ENCODE measurements at regions not wholly inside any gene's neighbourhood (a gene's known extent, or its start where the extent isn't known, plus 50 kb on each side); places are given as distances from the start of the nearest gene placed in this dataset.

- DNase-seq (ENCODE audit: low read depth): no peak
- no peak overlapping the region for H3K4me3 ChIP-seq (ENCODE audit: low read length)
- TF ChIP-seq CTCF (conservative IDR thresholded peaks at IDR 0.05; ENCODE audit: low read depth, low read length): no peak
Measured at GRCh38 chr13:105820415-105820814, 715.0 kb downstream of the EFNB2 start.

DNA sequence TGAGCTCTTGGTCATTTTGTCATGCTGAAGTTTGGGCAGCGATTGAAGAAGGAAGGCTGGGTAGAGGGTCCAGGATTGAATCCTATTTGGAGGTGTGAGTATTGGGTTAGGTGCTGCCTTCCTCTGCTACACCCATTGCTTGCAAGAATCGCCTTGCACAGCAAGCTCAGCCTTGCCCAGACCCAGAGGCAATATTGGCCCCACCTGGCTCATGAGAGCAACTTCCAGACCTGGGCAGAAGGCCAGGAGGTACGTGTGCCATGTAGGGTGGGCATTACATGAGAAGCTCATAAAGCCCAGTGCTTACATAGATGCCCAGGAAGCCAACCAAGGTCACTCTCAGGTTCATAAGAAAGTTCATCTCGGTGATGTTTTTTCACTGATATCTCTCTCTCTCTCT is 718.0 kb downstream of the EFNB2 start:
- no peak for TF ChIP-seq CTCF (conservative IDR thresholded peaks at IDR 0.05; ENCODE audit: low read depth, low read length)
- DNase-seq (ENCODE audit: low read depth): no peak

GRCh38 chr13:105816994-105817393 is 718.5 kb downstream of the EFNB2 start:
- TF ChIP-seq CTCF (conservative IDR thresholded peaks at IDR 0.05; ENCODE audit: low read depth, low read length): no peak
- H3K4me3 ChIP-seq (ENCODE audit: low read length): no peak overlapping the region
- no peak for DNase-seq (ENCODE audit: low read depth)

More for the DNA sequence above, 718.0 kb downstream of the EFNB2 start:
- H3K4me3 ChIP-seq (ENCODE audit: low read length): no peak overlapping the region

DNA sequence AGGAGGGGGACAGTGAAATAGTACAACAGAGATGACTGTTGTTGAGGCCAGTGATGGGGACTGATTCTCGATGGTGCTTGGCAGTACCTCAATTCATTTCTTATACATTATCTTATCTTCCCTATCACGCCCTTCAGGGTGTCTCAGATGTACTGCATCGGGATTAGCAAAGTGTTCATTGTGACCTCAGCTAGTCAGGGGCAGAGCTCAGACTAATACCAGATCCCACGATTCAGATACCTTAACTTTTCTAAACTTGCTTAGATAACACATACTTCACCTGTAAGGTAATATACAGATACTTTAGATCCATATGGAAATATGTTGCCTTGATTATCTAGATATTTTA is 720.6 kb downstream of the EFNB2 start:
- no peak for DNase-seq (ENCODE audit: low read depth)
- TF ChIP-seq CTCF (conservative IDR thresholded peaks at IDR 0.05; ENCODE audit: low read depth, low read length): no peak

DNA sequence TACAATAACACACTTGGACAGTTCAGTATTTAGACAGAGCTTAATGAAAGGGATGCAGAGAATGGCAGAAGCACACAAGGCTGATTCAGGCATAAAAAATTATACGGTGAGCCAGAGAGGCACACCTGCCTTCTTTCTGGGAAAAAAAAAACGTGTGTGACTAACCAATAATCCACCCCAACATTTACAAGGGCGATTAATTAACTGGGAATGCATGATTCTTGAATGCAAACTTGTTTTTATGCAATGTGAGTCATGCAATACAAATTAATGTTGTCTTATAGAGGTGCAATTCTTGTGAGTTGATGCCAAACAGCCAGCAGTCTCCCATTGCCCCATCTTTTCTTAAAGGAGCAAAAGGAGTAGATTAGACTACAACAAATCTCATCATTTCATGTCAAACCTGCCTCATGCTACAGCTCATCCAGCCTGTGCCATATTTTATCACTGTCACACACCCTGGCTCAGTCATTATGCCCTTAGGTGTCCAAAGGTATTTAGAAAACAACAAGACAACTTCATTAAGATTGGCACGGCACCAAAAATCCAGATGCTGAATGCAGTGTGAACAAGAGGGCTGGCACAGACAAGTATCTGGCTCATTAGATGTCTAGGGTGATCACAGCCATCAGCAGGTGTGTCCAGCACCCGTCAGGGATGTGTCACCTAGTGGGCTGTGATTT is 721.1 kb downstream of the EFNB2 start:
- H3K4me3 ChIP-seq (ENCODE audit: low read length): no peak overlapping the region
- peak; percentile 55 for DNase-seq (ENCODE audit: low read depth)
- no peak for TF ChIP-seq CTCF (conservative IDR thresholded peaks at IDR 0.05; ENCODE audit: low read depth, low read length)

More for the DNA sequence above, 720.6 kb downstream of the EFNB2 start:
- no peak overlapping the region for H3K4me3 ChIP-seq (ENCODE audit: low read length)

GRCh38 chr13:105806628-105806920 is 728.9 kb downstream of the EFNB2 start:
- TF ChIP-seq CTCF (conservative IDR thresholded peaks at IDR 0.05; ENCODE audit: low read depth, low read length): no peak

DNA sequence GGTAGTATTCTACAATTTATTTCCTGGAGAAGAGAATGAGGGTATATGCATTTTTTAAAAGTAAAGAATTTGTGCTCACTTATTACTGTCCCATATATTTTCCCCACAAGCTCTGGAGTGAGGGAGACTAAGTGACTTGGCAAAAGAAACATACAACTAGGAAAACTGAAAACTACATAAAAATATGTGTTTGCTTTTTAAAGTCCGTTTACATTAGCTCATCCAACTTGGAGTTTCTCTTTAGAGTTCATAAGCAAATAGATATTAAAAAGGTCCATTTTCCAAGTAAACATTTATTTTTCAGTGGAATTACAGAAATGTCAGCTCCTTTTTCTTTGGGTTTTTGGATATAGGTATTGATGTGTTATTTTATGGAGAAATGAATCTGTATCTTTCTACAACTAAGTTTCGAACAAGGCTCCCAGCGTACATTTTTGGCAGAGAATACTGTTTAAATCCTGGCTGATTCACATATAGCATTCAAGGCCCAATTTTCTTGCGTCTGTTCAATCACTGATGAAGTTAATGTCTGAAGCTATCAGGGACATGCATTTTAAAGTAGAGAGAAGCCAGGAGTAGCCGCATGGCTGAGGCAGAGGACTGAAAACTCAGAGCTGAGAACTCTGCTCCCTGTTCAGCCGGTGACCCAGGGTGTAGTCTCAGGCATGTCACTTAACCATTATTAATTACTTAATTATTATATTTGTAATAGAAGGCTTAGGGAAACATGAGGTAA is 729.4 kb downstream of the EFNB2 start:
- TF ChIP-seq CTCF (conservative IDR thresholded peaks at IDR 0.05; ENCODE audit: low read depth, low read length): no peak
- no peak overlapping the region for H3K4me3 ChIP-seq (ENCODE audit: low read length)
- no peak for DNase-seq (ENCODE audit: low read depth)

More at GRCh38 chr13:105806628-105806920, 728.9 kb downstream of the EFNB2 start:
- H3K4me3 ChIP-seq (ENCODE audit: low read length): no peak overlapping the region
- no peak for DNase-seq (ENCODE audit: low read depth)

Measured in retinal pigment epithelial cell (primary cell).